Mesenchymal stem cell (in vitro differentiated cells and primary cell): ENCODE measurements at regions not wholly inside any gene's neighbourhood (a gene's known extent, or its start where the extent isn't known, plus 50 kb on each side); places are given as distances from the start of the nearest gene placed in this dataset.

Source experiments
- DNase-seq: peaks from one replicate; pipeline ENCODE4 v3.0.0-alpha.2; 2013
- H2AFZ ChIP-seq: one replicate; pipeline ENCODE4 v1.6.1; 2013; ENCODE audit warnings: low read depth, mild to moderate bottlenecking, control low read depth, inconsistent platforms, low read length, moderate library complexity
- H2AK5ac ChIP-seq: 2 replicates; pipeline ENCODE4 v1.6.1; 2013; ENCODE audit warnings: low read length, moderate library complexity, mild to moderate bottlenecking, inconsistent platforms; ENCODE audit not compliant: severe bottlenecking
- H2BK120ac ChIP-seq: one replicate; pipeline ENCODE4 v1.6.1; 2013; ENCODE audit warnings: low read depth, mild to moderate bottlenecking, inconsistent platforms, low read length, moderate library complexity
- H2BK12ac ChIP-seq, 2 experiments: one replicate each; pipeline ENCODE4 v1.6.1; 2013; ENCODE audit warnings: inconsistent platforms in 2 of 2, low read length in 2 of 2, mild to moderate bottlenecking in 2 of 2, moderate library complexity in 2 of 2, control low read depth in 1 of 2
- H2BK15ac ChIP-seq: one replicate; pipeline ENCODE4 v1.6.1; 2013; ENCODE audit warnings: mild to moderate bottlenecking, low read depth, inconsistent platforms; ENCODE audit not compliant: poor library complexity, severe bottlenecking
- H2BK5ac ChIP-seq: 2 replicates; pipeline ENCODE4 v1.6.1; 2013; ENCODE audit warnings: low read depth, mild to moderate bottlenecking, low read length, control low read depth, inconsistent platforms; ENCODE audit not compliant: poor library complexity, severe bottlenecking
- H3K14ac ChIP-seq, 2 experiments: one replicate each; pipeline ENCODE4 v1.6.1; 2013; ENCODE audit warnings: inconsistent platforms in 2 of 2, low read length in 2 of 2, control low read depth in 1 of 2, mild to moderate bottlenecking in 1 of 2, moderate library complexity in 1 of 2
- H3K18ac ChIP-seq, 2 experiments: one replicate each; pipeline ENCODE4 v1.6.1; 2013; ENCODE audit warnings: inconsistent platforms in 2 of 2, low read length in 2 of 2, control low read depth in 1 of 2, low read depth in 1 of 2, mild to moderate bottlenecking in 1 of 2
- H3K23ac ChIP-seq, 2 experiments: one replicate each; pipeline ENCODE4 v1.6.1; 2013; ENCODE audit warnings: inconsistent platforms in 2 of 2, low read length in 2 of 2, mild to moderate bottlenecking in 2 of 2, moderate library complexity in 2 of 2, control low read depth in 1 of 2
- H3K27ac ChIP-seq: 2 replicates; pipeline ENCODE4 v1.5.1; 2013; ENCODE audit warnings: mild to moderate bottlenecking, moderate library complexity, low read length, control low read depth, inconsistent platforms; ENCODE audit not compliant: poor library complexity, severe bottlenecking
- H3K27me3 ChIP-seq, 2 experiments: 2 replicates each; pipeline versions ENCODE4 v1.6.1 to v1.7.0; 2013; ENCODE audit warnings: low read length in 2 of 2, mild to moderate bottlenecking in 2 of 2, moderate library complexity in 2 of 2, control low read depth in 1 of 2, inconsistent platforms in 1 of 2; ENCODE audit not compliant: control insufficient read depth in 1 of 2, insufficient read depth in 1 of 2
- H3K36me3 ChIP-seq, 2 experiments: 2 replicates each; pipeline versions ENCODE4 v1.6.1 to v1.7.0; 2013; ENCODE audit warnings: low read length in 2 of 2, control low read depth in 1 of 2, inconsistent platforms in 1 of 2, low read depth in 1 of 2, mild to moderate bottlenecking in 1 of 2; ENCODE audit not compliant: insufficient read depth in 2 of 2, control insufficient read depth in 1 of 2
- H3K4ac ChIP-seq, 2 experiments: one replicate each; pipeline ENCODE4 v1.6.1; 2013; ENCODE audit warnings: inconsistent platforms in 2 of 2, low read length in 2 of 2, mild to moderate bottlenecking in 2 of 2, moderate library complexity in 2 of 2, control low read depth in 1 of 2, low read depth in 1 of 2
- H3K4me1 ChIP-seq: 2 replicates; pipeline ENCODE4 v1.6.1; 2013; ENCODE audit warnings: low read depth, low read length, control low read depth; ENCODE audit not compliant: control insufficient read depth, insufficient read depth
- H3K4me2 ChIP-seq: 2 replicates; pipeline ENCODE4 v1.6.1; 2013; ENCODE audit warnings: low read length, mild to moderate bottlenecking, inconsistent platforms; ENCODE audit not compliant: poor library complexity, severe bottlenecking
- H3K4me3 ChIP-seq, 2 experiments: 2 replicates each; pipeline versions ENCODE4 v1.5.1 to v1.7.0; 2013; ENCODE audit warnings: low read length in 2 of 2, mild to moderate bottlenecking in 2 of 2, control low read depth in 1 of 2, low read depth in 1 of 2; ENCODE audit not compliant: insufficient read depth in 1 of 2
- H3K79me1 ChIP-seq: replicated peaks from 2 replicates; pipeline ENCODE4 v1.6.1; 2013; ENCODE audit warnings: mild to moderate bottlenecking, control low read depth, low read length, inconsistent platforms; ENCODE audit not compliant: poor library complexity, severe bottlenecking
- H3K9ac ChIP-seq: 2 replicates; pipeline ENCODE4 v1.7.0; 2013; ENCODE audit warnings: mild to moderate bottlenecking, low read length, moderate library complexity
- H3K9me3 ChIP-seq: 2 replicates; pipeline ENCODE4 v1.7.0; 2013; ENCODE audit warnings: mild to moderate bottlenecking, low read length; ENCODE audit not compliant: control insufficient read depth
- H4K8ac ChIP-seq: one replicate; pipeline ENCODE4 v1.6.1; 2013; ENCODE audit warnings: inconsistent platforms, mild to moderate bottlenecking, low read length, moderate library complexity
- H4K91ac ChIP-seq: one replicate; pipeline ENCODE4 v1.6.1; 2013; ENCODE audit warnings: mild to moderate bottlenecking, low read length, inconsistent platforms
- WGBS: methylation state at CpG from one replicate; pipeline ENCODE4 v1.1.7; 2013; ENCODE audit warnings: mixed read lengths; 5-methylcytosine and 5-hydroxymethylcytosine counted together

- H2AK5ac ChIP-seq: no peak overlapping the region
- no peak overlapping the region for H3K27ac ChIP-seq
- H3K4ac ChIP-seq: no peak overlapping the region
- no peaks in the 10 kb centered on the region for H3K9me3 ChIP-seq
- H2AFZ ChIP-seq: no peak overlapping the region
- no peak overlapping the region for H4K91ac ChIP-seq
- no peak overlapping the region for H3K14ac ChIP-seq
- WGBS: 13% methylated on average over 1 of the region's 3 CpGs
- H3K36me3 ChIP-seq: no peaks in the 10 kb centered on the region
- H2BK12ac ChIP-seq: no peak overlapping the region
- no peaks in the 10 kb centered on the region for H3K27me3 ChIP-seq
- H2BK5ac ChIP-seq: no peak overlapping the region
- peak overlapping the region; percentile 73 for H2BK120ac ChIP-seq
- H3K4me2 ChIP-seq: no peak overlapping the region
- no peak overlapping the region for H3K9ac ChIP-seq
- H2BK15ac ChIP-seq: no peak overlapping the region
- no peak overlapping the region for H3K4me3 ChIP-seq
- no peak overlapping the region for H4K8ac ChIP-seq
- H3K18ac ChIP-seq: no peak overlapping the region
- no peaks in the 10 kb centered on the region for H3K79me1 ChIP-seq
- H3K23ac ChIP-seq: no peak overlapping the region
- H3K4me1 ChIP-seq: no peaks in the 10 kb centered on the region
- no peak for DNase-seq
Measured at GRCh38 chr13:47111499-47111898, 214.6 kb upstream of the HTR2A start.

DNA sequence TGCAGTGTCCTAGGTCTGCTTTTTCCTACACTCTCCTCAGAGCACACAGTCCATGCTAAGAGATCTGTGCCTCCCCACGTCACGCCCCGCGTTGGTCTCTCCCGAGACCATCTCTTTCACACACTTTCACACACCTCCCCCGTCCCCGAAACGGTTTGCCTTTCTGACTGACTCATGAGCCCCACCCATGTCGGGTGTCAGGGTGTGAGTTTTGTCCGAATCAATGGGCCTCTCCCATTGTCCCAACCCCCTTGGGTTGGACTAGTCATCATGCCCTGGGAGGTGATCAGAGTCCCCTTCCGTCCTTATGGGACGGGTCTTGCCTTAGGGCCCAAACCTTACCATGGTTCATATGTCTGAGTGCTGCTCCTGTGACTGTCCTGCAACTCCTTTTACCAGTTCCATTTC lies 214.0 kb upstream of the HTR2A start:
- peak overlapping the region in 1 of 2 experiments; percentile 17 for H3K4ac ChIP-seq
- H3K36me3 ChIP-seq: no peaks in the 10 kb centered on the region
- 98% methylated on average over 12 of the region's 12 CpGs for WGBS
- H4K8ac ChIP-seq: peak overlapping the region; percentile 16
- H3K4me1 ChIP-seq: no peaks in the 10 kb centered on the region
- no peaks in the 10 kb centered on the region for H3K9me3 ChIP-seq
- H3K4me2 ChIP-seq: no peak overlapping the region
- no peak overlapping the region for H3K9ac ChIP-seq
- H3K27me3 ChIP-seq: no peaks in the 10 kb centered on the region
- no peak overlapping the region for H2BK15ac ChIP-seq
- H2BK5ac ChIP-seq: no peak overlapping the region
- no peak overlapping the region for H3K14ac ChIP-seq
- H3K18ac ChIP-seq: peak overlapping the region in 1 of 2 experiments; percentile 78
- H3K23ac ChIP-seq: no peak overlapping the region
- no peak overlapping the region for H3K4me3 ChIP-seq
- H2AK5ac ChIP-seq: no peak overlapping the region
- H3K79me1 ChIP-seq: no peaks in the 10 kb centered on the region
- no peak overlapping the region for H2AFZ ChIP-seq
- no peak for DNase-seq
- H4K91ac ChIP-seq: peak overlapping the region; percentile 6
- peak overlapping the region; percentile 73 for H2BK120ac ChIP-seq
- H2BK12ac ChIP-seq: peak overlapping the region; percentile 33 to 38
- H3K27ac ChIP-seq: no peak overlapping the region

DNA sequence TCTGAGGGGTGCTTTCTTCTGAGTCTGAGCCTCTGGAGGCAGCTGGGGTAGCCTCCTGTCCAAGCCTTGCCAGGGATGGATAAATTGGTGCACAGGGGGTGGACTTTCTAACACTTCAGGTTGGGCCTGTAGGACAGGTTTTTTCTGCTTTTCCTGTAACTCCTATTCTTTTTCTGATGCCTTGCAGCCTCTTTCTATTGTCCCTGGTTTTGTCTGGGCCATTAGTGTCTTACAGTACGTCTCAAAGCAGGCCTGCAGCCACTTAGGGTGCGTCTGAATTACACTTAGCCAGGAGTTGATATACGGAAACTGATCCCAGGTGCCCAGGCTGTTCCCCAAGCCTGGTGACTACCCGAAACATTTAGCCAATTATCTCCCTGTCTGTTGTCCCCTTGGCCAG lies 213.3 kb upstream of the HTR2A start:
- H3K18ac ChIP-seq: peak overlapping the region in 1 of 2 experiments; percentile 29
- 97% methylated on average over 4 of the region's 4 CpGs for WGBS
- no peak for DNase-seq
- no peak overlapping the region for H2BK15ac ChIP-seq
- H3K4me1 ChIP-seq: no peaks in the 10 kb centered on the region
- no peak overlapping the region for H2AFZ ChIP-seq
- no peak overlapping the region for H2BK120ac ChIP-seq
- no peaks in the 10 kb centered on the region for H3K9me3 ChIP-seq
- H2BK12ac ChIP-seq: peak overlapping the region in 1 of 2 experiments; percentile 19
- H3K27ac ChIP-seq: no peak overlapping the region
- H3K14ac ChIP-seq: no peak overlapping the region
- H4K91ac ChIP-seq: no peak overlapping the region
- no peaks in the 10 kb centered on the region for H3K27me3 ChIP-seq
- no peak overlapping the region for H2AK5ac ChIP-seq
- H3K23ac ChIP-seq: no peak overlapping the region
- no peaks in the 10 kb centered on the region for H3K79me1 ChIP-seq
- no peak overlapping the region for H3K4ac ChIP-seq
- no peak overlapping the region for H3K9ac ChIP-seq
- no peak overlapping the region for H2BK5ac ChIP-seq
- H3K4me3 ChIP-seq: no peak overlapping the region
- no peak overlapping the region for H4K8ac ChIP-seq
- no peaks in the 10 kb centered on the region for H3K36me3 ChIP-seq
- H3K4me2 ChIP-seq: no peak overlapping the region

DNA sequence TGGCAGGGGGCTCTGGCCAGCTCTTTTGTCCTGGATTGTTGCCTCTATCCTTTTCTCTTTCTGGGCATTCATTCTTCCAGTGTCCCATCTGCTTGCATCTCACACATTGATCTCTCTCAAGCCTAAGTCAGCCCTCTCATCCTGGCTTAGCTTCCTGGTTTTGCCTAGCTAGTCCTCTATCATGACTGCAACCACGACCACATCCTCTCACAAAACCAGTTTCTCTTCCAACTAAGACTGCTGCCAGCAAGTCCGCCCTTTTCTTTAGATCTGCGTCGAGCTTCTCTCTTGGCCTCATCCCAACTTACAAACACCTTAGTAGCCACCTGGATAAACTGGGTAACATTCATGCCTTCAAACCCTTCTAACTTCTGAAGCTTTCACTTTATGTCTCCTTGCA lies 212.2 kb upstream of the HTR2A start:
- Histone ChIP-seq H2BK15ac (no peak overlapping the region), H2AK5ac (no peak overlapping the region), H3K79me1 (no peaks in the 10 kb centered on the region), H3K36me3 (no peaks in the 10 kb centered on the region), H3K27ac (no peak overlapping the region), H3K18ac (no peak overlapping the region), H2BK12ac (no peak overlapping the region), H3K4me1 (no peaks in the 10 kb centered on the region), H3K9ac (no peak overlapping the region), H3K4me2 (no peak overlapping the region), H2BK5ac (no peak overlapping the region), H3K4me3 (no peak overlapping the region), H3K4ac (no peak overlapping the region), H3K14ac (no peak overlapping the region), H4K8ac (no peak overlapping the region), H3K27me3 (no peaks in the 10 kb centered on the region), H3K23ac (no peak overlapping the region), H2BK120ac (no peak overlapping the region), H4K91ac (no peak overlapping the region), H2AFZ (no peak overlapping the region), H3K9me3 (no peaks in the 10 kb centered on the region)
- DNase-seq: no peak
- WGBS: 93% methylated on average over 4 of the region's 4 CpGs
